Vagina (tissue), 2 donors: ENCODE measurements at regions not wholly inside any gene's neighbourhood (a gene's known extent, or its start where the extent isn't known, plus 50 kb on each side); places are given as distances from the start of the nearest gene placed in this dataset.

Experiments used
- DNase-seq, 2 donors: peaks; one replicate each; pipeline ENCODE4 v3.0.0-alpha.2; 2017; ENCODE audit errors: extremely low spot score in 2 of 2
- H3K27ac ChIP-seq: fragments of 200-600 bp; sonication (generic); one replicate; pipeline ENCODE4 v1.5.1; 2019
- H3K27me3 ChIP-seq: fragments of 200-600 bp; sonication (generic); one replicate; pipeline ENCODE4 v1.5.1; 2019
- H3K36me3 ChIP-seq, 2 donors: fragments of 200-600 bp; sonication (generic); one replicate each; pipeline ENCODE4 v1.5.1; 2017 to 2019
- H3K4me1 ChIP-seq: fragments of 200-600 bp; sonication (generic); one replicate; pipeline ENCODE4 v1.5.1; 2019
- H3K4me3 ChIP-seq, 2 donors: fragments of 200-600 bp; sonication (generic); 1 replicate in 1 of 2; 2 replicates in 1 of 2; pipeline ENCODE4 v1.5.1; 2016 to 2019
- H3K9me3 ChIP-seq: fragments of 200-600 bp; sonication (generic); one replicate; pipeline ENCODE4 v1.5.1; 2019
- POLR2A ChIP-seq, 2 donors: fragments of 450-650 bp; IDR thresholded peaks; one replicate each; pipeline ENCODE4 v1.6.1; 2017; ENCODE audit warnings: antibody characterized with exemption in 2 of 2, mild to moderate bottlenecking in 2 of 2, moderate library complexity in 2 of 2
- POLR2AphosphoS5 ChIP-seq, 2 donors: sonication (generic); formaldehyde crosslinking; IDR thresholded peaks; one replicate each; pipeline ENCODE4 v1.9.0; 2017; ENCODE audit warnings: antibody characterized with exemption in 2 of 2, mild to moderate bottlenecking in 2 of 2, low read depth in 1 of 2; ENCODE audit not compliant: insufficient read depth in 1 of 2
- intact Hi-C: fragments of 100-400 bp; cut with DNase I; formaldehyde crosslinking; loops from one replicate; pipeline ENCODE4 v1.15.1; 2023
- TF ChIP-seq, protein P1 (sequence below), 3 experiments: fragments of 450-650 bp in 2 of 3; fragments of 200-600 bp in 1 of 3; sonication (generic) in 1 of 3; IDR thresholded peaks; one replicate each; pipeline ENCODE4 v1.5.1; 2017 to 2019; ENCODE audit warnings: antibody characterized with exemption in 3 of 3, mild to moderate bottlenecking in 2 of 3, moderate library complexity in 2 of 3

DNA sequence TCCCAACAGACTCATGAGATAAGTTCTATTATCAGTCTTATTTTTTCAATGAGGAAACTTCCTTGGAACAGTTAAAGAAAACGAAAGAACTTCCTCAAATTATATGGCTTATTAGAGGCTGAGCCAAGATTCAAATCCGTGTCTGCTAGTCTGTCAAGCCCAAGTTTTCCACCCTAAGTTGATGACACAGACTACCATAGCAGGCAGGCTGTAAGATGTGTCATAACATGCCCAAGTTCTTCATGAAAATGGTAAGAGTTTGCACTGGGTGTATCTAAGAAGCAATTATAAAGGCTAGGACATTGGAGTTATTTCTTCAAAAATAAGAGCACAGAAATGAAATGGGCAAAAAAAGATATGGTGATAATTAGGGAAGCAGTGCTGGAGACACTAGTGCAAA, 634.5 kb downstream of the BRINP1 start:
- Histone ChIP-seq H3K4me1 (no peaks in the 10 kb centered on the region), H3K27ac (no peak overlapping the region), H3K36me3 (no peaks in the 10 kb centered on the region), H3K4me3 (no peak overlapping the region), H3K9me3 (peaks cover 3% of the 10 kb centered on the region), H3K27me3 (no peaks in the 10 kb centered on the region)
- intact Hi-C loops = no loop called here
- no peak for TF ChIP-seq POLR2AphosphoS5 (IDR thresholded peaks at IDR 0.05; ENCODE audit: insufficient read depth in 1 of 2, low read depth in 1 of 2)
- TF ChIP-seq, protein P1, sequence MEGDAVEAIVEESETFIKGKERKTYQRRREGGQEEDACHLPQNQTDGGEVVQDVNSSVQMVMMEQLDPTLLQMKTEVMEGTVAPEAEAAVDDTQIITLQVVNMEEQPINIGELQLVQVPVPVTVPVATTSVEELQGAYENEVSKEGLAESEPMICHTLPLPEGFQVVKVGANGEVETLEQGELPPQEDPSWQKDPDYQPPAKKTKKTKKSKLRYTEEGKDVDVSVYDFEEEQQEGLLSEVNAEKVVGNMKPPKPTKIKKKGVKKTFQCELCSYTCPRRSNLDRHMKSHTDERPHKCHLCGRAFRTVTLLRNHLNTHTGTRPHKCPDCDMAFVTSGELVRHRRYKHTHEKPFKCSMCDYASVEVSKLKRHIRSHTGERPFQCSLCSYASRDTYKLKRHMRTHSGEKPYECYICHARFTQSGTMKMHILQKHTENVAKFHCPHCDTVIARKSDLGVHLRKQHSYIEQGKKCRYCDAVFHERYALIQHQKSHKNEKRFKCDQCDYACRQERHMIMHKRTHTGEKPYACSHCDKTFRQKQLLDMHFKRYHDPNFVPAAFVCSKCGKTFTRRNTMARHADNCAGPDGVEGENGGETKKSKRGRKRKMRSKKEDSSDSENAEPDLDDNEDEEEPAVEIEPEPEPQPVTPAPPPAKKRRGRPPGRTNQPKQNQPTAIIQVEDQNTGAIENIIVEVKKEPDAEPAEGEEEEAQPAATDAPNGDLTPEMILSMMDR (IDR thresholded peaks at IDR 0.05) = no peak
- TF ChIP-seq POLR2A (IDR thresholded peaks at IDR 0.05) = no peak
- no peak for DNase-seq

DNA sequence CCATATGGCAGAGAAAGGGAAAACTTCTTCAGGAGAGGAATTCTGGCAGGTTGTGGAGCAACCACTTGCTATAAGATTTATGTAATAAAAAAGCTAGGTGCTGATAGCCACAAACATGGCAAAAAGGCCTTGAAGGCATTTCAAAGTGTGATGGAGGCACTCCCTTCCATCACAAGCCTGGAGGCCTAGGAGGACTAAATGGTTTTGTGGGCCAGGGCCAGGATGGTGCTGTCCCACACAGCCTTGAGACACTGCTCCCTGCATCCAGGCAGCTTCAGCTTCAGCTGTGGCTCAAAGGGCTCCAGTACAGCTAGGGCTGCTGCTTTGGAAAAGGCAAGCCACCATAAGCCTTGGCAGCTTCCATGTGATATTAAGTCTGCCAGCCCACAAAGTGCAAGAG, 632.8 kb downstream of the BRINP1 start:
- H3K9me3 ChIP-seq = peaks cover 3% of the 10 kb centered on the region
- no peaks in the 10 kb centered on the region for H3K4me1 ChIP-seq
- no peak for DNase-seq
- H3K4me3 ChIP-seq = no peak overlapping the region
- H3K36me3 ChIP-seq = no peaks in the 10 kb centered on the region
- no peak overlapping the region for H3K27ac ChIP-seq
- no peaks in the 10 kb centered on the region for H3K27me3 ChIP-seq
- intact Hi-C loops = no loop called here
- TF ChIP-seq POLR2A (IDR thresholded peaks at IDR 0.05) = no peak
- no peak for TF ChIP-seq POLR2AphosphoS5 (IDR thresholded peaks at IDR 0.05; ENCODE audit: insufficient read depth in 1 of 2, low read depth in 1 of 2)
- TF ChIP-seq, protein P1 (IDR thresholded peaks at IDR 0.05) = no peak

DNA sequence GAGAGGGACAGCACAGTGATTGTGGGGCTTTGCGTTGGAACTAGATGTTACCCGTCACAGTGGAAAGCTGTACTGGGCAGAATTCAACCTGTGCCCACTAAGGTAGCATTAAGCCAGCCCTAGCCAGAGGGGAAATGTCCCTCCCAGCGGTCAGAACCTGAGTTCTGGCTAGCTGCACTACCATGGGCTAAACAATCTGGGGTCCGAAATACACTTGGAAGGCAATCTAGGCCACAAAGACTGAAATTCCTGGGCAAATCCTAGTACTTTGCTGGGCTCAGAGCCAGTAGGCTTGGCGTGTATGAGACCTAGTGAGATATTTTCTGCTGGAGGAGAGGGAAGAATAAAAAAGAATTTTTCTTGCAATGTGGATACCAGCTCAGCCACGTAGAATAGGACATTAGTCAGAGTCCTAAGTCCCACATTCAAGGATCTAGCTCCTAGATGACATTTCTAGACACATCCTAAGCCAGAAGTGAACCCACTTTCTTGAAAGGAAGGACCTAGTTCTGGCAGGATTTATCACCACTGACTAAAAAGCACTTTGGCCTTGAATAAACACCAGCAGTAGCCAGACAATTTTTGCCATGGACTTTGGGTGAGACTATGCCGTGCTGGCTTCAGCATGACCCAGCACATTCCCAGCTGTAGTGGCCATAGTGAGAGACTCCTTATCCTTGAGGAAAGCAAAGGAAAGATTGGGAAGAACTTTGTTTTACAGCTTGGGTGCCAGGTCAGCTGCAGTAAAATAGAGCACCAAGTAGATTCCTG, 618.0 kb downstream of the BRINP1 start:
- no peak for DNase-seq
- TF ChIP-seq POLR2A (IDR thresholded peaks at IDR 0.05) (no peak), POLR2AphosphoS5 (IDR thresholded peaks at IDR 0.05; ENCODE audit: insufficient read depth in 1 of 2, low read depth in 1 of 2) (no peak)
- TF ChIP-seq, protein P1 (IDR thresholded peaks at IDR 0.05) = no peak
- no peaks in the 10 kb centered on the region for H3K9me3 ChIP-seq
- no peaks in the 10 kb centered on the region for H3K27me3 ChIP-seq
- H3K27ac ChIP-seq = no peak overlapping the region
- no peak overlapping the region for H3K4me3 ChIP-seq
- no peaks in the 10 kb centered on the region for H3K36me3 ChIP-seq
- intact Hi-C loops = no loop called here
- H3K4me1 ChIP-seq = no peaks in the 10 kb centered on the region

DNA sequence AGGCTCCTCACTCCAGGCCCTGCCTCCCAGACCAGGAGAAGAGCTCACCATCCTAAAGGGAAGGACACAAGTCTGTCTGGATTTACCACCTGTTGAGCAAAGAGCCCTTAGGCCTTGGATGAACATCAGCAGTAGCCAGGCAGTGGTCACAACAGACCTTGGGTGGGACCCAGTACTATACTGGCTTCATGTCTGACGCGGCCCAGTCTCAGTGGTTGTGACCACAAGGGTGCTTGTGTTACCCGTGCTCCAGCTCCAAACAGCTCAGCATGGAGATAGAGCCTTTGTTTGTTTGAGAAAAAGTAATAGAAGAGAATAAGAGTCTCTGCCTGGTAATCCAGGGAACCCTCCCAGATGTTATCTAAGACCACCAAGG, 617.4 kb downstream of the BRINP1 start:
- no peak overlapping the region for H3K4me3 ChIP-seq
- no peak overlapping the region for H3K27ac ChIP-seq
- TF ChIP-seq POLR2AphosphoS5 (IDR thresholded peaks at IDR 0.05; ENCODE audit: insufficient read depth in 1 of 2, low read depth in 1 of 2) (no peak), POLR2A (IDR thresholded peaks at IDR 0.05) (no peak)
- TF ChIP-seq, protein P1 (IDR thresholded peaks at IDR 0.05) = no peak
- H3K36me3 ChIP-seq = no peaks in the 10 kb centered on the region
- no peaks in the 10 kb centered on the region for H3K9me3 ChIP-seq
- no peaks in the 10 kb centered on the region for H3K4me1 ChIP-seq
- intact Hi-C loops = no loop called here
- no peak for DNase-seq
- no peaks in the 10 kb centered on the region for H3K27me3 ChIP-seq

DNA sequence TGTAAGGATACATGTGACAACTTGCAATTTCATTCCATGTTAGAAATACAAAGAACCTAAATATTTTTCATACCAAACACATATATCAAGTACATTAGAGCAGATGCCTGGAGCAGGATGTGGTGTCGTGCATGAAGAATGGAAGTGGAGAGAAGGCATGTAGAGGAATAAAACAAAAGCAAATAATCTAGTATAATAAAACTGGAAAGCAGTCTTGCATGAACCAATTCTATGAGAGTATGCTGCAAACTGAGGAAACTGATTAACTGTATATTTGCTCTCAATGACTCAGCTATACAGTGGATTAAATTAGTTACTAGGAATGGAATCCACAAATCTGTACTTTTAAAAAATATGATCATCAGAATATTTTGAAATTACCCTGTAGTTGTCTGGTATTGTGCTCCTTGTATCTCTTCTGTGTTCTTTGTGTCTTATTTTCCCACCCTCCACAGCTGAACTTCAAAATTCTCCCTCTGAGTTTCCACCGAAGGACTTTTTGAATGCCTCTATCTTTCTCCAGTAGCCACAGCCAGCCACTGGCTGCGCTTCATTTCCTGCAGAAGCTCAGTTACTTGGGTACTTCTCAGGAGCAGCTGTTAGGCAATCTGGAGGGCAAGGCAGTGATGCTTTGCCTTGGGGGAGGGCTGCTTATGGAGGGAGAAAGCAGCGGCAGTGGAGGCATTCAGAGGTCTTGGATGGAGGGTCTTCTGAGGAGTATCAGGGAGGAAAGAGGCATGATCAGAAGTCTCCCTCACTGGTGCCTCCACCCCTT, 608.0 kb downstream of the BRINP1 start:
- Histone ChIP-seq H3K9me3 (no peaks in the 10 kb centered on the region), H3K4me1 (no peaks in the 10 kb centered on the region), H3K27ac (no peak overlapping the region), H3K4me3 (no peak overlapping the region), H3K36me3 (no peaks in the 10 kb centered on the region), H3K27me3 (no peaks in the 10 kb centered on the region)
- intact Hi-C loops = no loop called here
- TF ChIP-seq, protein P1 (IDR thresholded peaks at IDR 0.05) = no peak
- TF ChIP-seq POLR2AphosphoS5 (IDR thresholded peaks at IDR 0.05; ENCODE audit: insufficient read depth in 1 of 2, low read depth in 1 of 2) = no peak
- no peak for DNase-seq
